ENCODE measurements at regions not wholly inside any gene's neighbourhood (a gene's known extent, or its start where the extent isn't known, plus 50 kb on each side); places are given as distances from the start of the nearest gene placed in this dataset.

DNA sequence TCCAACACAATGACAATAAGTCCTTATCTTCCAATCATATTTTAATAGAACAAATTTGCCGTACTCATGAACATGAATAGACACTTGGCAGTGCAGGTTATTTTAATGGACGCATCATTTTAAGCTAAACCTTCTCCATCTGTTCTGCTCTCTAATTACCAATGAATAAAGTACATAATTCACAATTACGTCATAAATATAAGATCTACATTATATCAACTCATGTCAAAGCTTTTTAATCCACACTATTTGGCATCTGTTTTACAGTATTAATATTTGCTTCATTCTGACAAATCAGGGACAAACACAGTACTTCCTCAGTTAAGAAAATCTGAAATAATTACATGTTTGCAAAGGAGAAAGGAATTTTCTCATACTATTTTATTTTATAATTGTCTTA, 344.1 kb upstream of the DMAC1 start:
- TF ChIP-seq, protein P1, sequence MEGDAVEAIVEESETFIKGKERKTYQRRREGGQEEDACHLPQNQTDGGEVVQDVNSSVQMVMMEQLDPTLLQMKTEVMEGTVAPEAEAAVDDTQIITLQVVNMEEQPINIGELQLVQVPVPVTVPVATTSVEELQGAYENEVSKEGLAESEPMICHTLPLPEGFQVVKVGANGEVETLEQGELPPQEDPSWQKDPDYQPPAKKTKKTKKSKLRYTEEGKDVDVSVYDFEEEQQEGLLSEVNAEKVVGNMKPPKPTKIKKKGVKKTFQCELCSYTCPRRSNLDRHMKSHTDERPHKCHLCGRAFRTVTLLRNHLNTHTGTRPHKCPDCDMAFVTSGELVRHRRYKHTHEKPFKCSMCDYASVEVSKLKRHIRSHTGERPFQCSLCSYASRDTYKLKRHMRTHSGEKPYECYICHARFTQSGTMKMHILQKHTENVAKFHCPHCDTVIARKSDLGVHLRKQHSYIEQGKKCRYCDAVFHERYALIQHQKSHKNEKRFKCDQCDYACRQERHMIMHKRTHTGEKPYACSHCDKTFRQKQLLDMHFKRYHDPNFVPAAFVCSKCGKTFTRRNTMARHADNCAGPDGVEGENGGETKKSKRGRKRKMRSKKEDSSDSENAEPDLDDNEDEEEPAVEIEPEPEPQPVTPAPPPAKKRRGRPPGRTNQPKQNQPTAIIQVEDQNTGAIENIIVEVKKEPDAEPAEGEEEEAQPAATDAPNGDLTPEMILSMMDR (IDR thresholded peaks at IDR 0.05; ENCODE audit: borderline replicate concordance, extremely low read depth, low read length, poor library complexity, severe bottlenecking): no peak
- no peak for TF ChIP-seq EZH2 (IDR thresholded peaks at IDR 0.05; ENCODE audit: borderline replicate concordance, low read depth, low read length, severe bottlenecking)
